ENCODE measurements at regions not wholly inside any gene's neighbourhood (a gene's known extent, or its start where the extent isn't known, plus 50 kb on each side); places are given as distances from the start of the nearest gene placed in this dataset.

DNA sequence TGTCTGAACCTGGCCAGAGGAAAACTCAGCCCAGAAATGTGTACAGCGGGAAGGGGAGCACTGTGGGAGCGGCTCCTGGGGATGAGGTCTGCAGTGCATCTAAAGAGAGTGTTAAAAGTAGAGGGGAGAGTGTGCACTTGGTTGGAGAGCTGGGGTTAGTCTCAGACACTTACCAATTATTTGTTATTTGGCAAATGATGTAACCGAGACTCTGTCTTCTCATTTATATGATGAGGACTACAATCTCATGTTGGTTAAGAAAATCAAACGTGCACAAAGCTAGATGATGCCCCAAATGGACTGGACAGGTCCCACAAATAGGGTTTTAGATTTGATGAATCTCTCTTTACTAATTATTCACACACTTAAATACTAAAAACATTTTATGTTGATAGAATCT lies 962.4 kb downstream of the GATA3 start:
- Histone ChIP-seq H3K4me1 (no peaks in the 10 kb centered on the region), H3K9me3 (no peaks in the 10 kb centered on the region), H3K27me3 (ENCODE audit: low read depth) (no peaks in the 10 kb centered on the region), H3K4me3 (no peak overlapping the region), H3K27ac (no peak overlapping the region), H3K36me3 (no peaks in the 10 kb centered on the region)
- ATAC-seq (no peak), DNase-seq (no peak)
- TF ChIP-seq, protein P1, sequence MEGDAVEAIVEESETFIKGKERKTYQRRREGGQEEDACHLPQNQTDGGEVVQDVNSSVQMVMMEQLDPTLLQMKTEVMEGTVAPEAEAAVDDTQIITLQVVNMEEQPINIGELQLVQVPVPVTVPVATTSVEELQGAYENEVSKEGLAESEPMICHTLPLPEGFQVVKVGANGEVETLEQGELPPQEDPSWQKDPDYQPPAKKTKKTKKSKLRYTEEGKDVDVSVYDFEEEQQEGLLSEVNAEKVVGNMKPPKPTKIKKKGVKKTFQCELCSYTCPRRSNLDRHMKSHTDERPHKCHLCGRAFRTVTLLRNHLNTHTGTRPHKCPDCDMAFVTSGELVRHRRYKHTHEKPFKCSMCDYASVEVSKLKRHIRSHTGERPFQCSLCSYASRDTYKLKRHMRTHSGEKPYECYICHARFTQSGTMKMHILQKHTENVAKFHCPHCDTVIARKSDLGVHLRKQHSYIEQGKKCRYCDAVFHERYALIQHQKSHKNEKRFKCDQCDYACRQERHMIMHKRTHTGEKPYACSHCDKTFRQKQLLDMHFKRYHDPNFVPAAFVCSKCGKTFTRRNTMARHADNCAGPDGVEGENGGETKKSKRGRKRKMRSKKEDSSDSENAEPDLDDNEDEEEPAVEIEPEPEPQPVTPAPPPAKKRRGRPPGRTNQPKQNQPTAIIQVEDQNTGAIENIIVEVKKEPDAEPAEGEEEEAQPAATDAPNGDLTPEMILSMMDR (IDR thresholded peaks at IDR 0.05), result no peak
- intact Hi-C loops (cut with DNase I), result no loop called here

DNA sequence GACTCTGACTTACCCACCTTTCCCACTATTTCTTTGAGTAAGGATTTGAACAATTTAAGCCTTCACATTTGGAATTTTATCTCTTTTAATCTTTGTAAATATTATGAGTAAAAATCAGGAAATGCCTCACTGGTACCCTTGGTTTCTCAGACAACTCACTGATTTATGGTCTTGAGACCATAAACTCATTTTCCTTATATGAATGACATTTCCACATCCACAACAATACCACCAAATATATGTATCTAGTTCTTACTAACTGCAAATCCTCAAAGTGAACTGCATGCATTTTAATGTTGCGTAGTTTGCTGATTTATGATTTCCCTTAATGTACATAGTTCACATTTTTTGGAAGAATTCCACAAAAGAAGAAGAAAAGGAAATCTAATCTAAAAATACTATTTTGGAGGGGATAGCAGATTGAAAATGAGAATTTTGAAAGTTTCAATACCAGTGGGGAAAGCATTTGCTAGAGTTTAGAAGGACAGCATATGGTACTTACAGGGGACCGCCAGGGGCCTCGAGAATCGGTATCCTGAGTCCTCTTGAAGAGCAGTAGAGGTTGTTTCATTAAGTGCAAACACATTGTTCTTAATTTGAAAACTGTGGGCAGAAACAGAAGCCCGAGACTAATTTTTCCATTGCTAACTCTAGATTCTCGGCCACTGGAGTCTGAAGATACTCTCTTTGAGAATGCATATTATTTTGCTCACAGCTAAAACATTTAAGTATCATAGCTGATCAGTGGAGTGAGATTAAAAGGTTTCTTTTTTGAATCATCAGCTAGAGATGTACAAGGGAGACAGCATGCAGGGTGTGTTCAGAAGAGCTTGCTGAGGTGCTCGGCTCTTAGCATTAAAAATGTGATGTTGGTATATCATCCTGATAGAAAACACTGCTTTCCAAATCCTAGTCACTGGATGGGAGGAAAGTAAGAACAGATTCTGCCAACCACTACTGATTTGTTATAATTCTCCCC lies 964.0 kb downstream of the GATA3 start:
- Histone ChIP-seq H3K36me3 (no peaks in the 10 kb centered on the region), H3K4me1 (no peaks in the 10 kb centered on the region), H3K27me3 (ENCODE audit: low read depth) (no peaks in the 10 kb centered on the region), H3K4me3 (no peak overlapping the region), H3K27ac (no peak overlapping the region), H3K9me3 (no peaks in the 10 kb centered on the region)
- intact Hi-C loops (cut with DNase I), result no loop called here
- no peak for ATAC-seq
- no peak for DNase-seq
- TF ChIP-seq, protein P1 (IDR thresholded peaks at IDR 0.05), result no peak

DNA sequence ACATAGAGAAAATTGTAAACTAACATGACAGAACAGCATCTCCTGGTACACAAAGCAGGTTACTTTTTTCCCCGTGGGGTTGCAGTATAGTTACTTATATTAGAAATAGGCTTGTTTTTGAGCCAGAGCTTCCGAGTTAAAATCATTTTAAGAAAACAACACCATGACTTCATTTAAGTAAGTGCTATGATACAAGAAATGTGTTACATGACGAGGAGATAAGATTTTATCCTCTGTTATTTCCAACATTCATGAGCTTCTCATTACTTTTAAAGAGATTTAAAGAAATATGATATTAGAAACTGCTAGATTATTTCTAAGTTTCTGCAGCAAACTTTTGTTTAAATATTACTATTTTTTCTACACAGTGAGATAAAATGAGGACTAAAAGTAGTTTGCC lies 968.7 kb downstream of the GATA3 start:
- H3K27me3 ChIP-seq (ENCODE audit: low read depth), result no peaks in the 10 kb centered on the region
- H3K4me3 ChIP-seq, result no peak overlapping the region
- H3K36me3 ChIP-seq, result no peaks in the 10 kb centered on the region
- H3K4me1 ChIP-seq, result no peaks in the 10 kb centered on the region
- no peaks in the 10 kb centered on the region for H3K9me3 ChIP-seq
- DNase-seq (no peak), ATAC-seq (no peak)
- TF ChIP-seq, protein P1 (IDR thresholded peaks at IDR 0.05), result no peak
- intact Hi-C loops (cut with DNase I), result no loop called here
- no peak overlapping the region for H3K27ac ChIP-seq

DNA sequence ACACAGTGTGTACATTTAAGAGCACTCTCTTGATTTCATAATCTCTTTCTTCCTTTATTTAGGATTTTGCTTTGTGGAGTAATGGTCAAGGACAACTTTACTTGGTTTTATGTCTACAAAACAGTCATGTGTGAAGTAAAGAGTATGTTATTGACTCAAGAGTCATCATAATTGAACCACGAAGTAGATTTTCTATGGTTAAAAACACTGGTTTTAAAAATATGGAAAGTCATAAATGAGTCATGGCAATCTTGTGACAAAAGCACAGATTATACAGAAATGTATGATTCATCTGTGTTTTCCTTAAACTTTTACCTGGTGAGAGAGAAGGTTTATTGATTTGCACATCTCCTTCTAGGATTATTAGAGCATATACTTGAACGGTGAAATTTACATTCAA lies 969.7 kb downstream of the GATA3 start:
- H3K9me3 ChIP-seq, result no peaks in the 10 kb centered on the region
- ATAC-seq, result no peak
- intact Hi-C loops (cut with DNase I), result no loop called here
- TF ChIP-seq, protein P1 (IDR thresholded peaks at IDR 0.05), result no peak
- no peak for DNase-seq
- no peaks in the 10 kb centered on the region for H3K27me3 ChIP-seq (ENCODE audit: low read depth)
- no peaks in the 10 kb centered on the region for H3K36me3 ChIP-seq
- H3K4me1 ChIP-seq, result no peaks in the 10 kb centered on the region
- no peak overlapping the region for H3K27ac ChIP-seq
- no peak overlapping the region for H3K4me3 ChIP-seq

DNA sequence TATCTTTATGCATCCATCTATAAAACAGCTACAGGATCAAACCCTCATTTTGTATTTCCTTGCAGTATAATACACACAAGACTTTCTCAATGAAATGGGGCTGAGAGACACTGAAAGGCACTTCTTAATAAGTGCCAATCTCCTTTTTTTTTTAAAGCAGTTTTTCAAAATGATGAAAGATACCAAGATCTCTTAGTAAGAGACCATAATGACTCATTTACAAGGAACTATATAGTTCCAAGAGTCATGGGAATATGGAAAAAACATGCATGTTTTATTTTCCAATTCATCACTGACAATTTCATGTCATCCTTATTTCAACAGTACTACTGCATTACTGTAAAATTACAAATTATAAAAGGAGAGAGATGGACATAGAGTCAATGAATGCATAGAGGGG lies 973.7 kb downstream of the GATA3 start:
- TF ChIP-seq, protein P1 (IDR thresholded peaks at IDR 0.05), result no peak
- H3K27me3 ChIP-seq (ENCODE audit: low read depth), result no peaks in the 10 kb centered on the region
- DNase-seq (no peak), ATAC-seq (no peak)
- H3K36me3 ChIP-seq, result no peaks in the 10 kb centered on the region
- H3K9me3 ChIP-seq, result no peaks in the 10 kb centered on the region
- intact Hi-C loops (cut with DNase I), result no loop called here
- H3K27ac ChIP-seq, result no peak overlapping the region
- no peaks in the 10 kb centered on the region for H3K4me1 ChIP-seq
- no peak overlapping the region for H3K4me3 ChIP-seq
